IMR-90 (cell line): ENCODE measurements at regions not wholly inside any gene's neighbourhood (a gene's known extent, or its start where the extent isn't known, plus 50 kb on each side); places are given as distances from the start of the nearest gene placed in this dataset.

Experiments
- ATAC-seq: fragments of 200-7000 bp; cut with Tn5 transposase; 2 replicates; pipeline ENCODE4 v1.9.1; 2020; ENCODE audit warnings: low read depth, mild to moderate bottlenecking, moderate library complexity
- BruUV-seq: library from RNA; stranded (reverse); fragments of 400-500 nt; replicated peaks from 2 replicates; lab custom pipeline; 2021; lab: Mats Ljungman, UMichigan
- CTCF ChIA-PET: fragments of 300-600 bp; formaldehyde crosslinking; extraction: SDS; loops from one replicate; lab custom pipeline; 2021; ENCODE audit warnings: antibody characterized with exemption; lab: Yijun Ruan, JAX
- POLR2A ChIA-PET: fragments of 300-600 bp; sonication (Branson Sonifier 250); formaldehyde crosslinking; loops from one replicate; lab custom pipeline; 2022; ENCODE audit warnings: antibody characterized with exemption; ENCODE audit not compliant: unreplicated experiment; lab: Charles Lee
- DNase-seq: peaks from one replicate; pipeline ENCODE4 v3.0.0; 2013
- H2AFZ ChIP-seq: replicated peaks from 2 replicates; pipeline ENCODE3; 2013; ENCODE audit warnings: low read length, mild to moderate bottlenecking; ENCODE audit not compliant: poor library complexity
- H2AK5ac ChIP-seq: 2 replicates; pipeline ENCODE4 v1.6.1; 2013; ENCODE audit warnings: low read depth, low read length, inconsistent platforms
- H2AK9ac ChIP-seq: replicated peaks from 2 replicates; pipeline ENCODE3; 2013; ENCODE audit warnings: mild to moderate bottlenecking, low read depth, low read length, moderate library complexity; ENCODE audit not compliant: poor library complexity
- H2BK120ac ChIP-seq: 2 replicates; pipeline ENCODE4 v1.6.1; 2013; ENCODE audit warnings: low read depth, low read length, inconsistent platforms
- H2BK15ac ChIP-seq: 3 replicates; pipeline ENCODE4 v1.6.1; 2013; ENCODE audit warnings: low read depth, low read length, inconsistent platforms
- H2BK20ac ChIP-seq: 2 replicates; pipeline ENCODE4 v1.6.1; 2013; ENCODE audit warnings: low read depth, mild to moderate bottlenecking, inconsistent platforms, low read length, moderate library complexity
- H2BK5ac ChIP-seq: 2 replicates; pipeline ENCODE4 v1.6.1; 2013; ENCODE audit warnings: mild to moderate bottlenecking, low read depth, low read length, inconsistent platforms; ENCODE audit not compliant: poor library complexity, severe bottlenecking
- H3K14ac ChIP-seq: replicated peaks from 2 replicates; pipeline ENCODE4 v1.6.1; 2013; ENCODE audit warnings: low read depth, low read length, inconsistent platforms
- H3K18ac ChIP-seq: 2 replicates; pipeline ENCODE4 v1.6.1; 2013; ENCODE audit warnings: low read depth, low read length, control low read depth
- H3K23ac ChIP-seq: 2 replicates; pipeline ENCODE4 v1.6.1; 2013; ENCODE audit warnings: low read depth, low read length, inconsistent platforms
- H3K27ac ChIP-seq: 2 replicates; pipeline ENCODE4 v1.5.1; 2013; ENCODE audit warnings: mild to moderate bottlenecking, control low read depth, low read length; ENCODE audit not compliant: insufficient read depth
- H3K27me3 ChIP-seq: 2 replicates; pipeline ENCODE4 v1.6.1; 2013; ENCODE audit warnings: low read length; ENCODE audit not compliant: control insufficient read depth, insufficient read depth
- H3K36me3 ChIP-seq: 2 replicates; pipeline ENCODE4 v1.6.1; 2013; ENCODE audit warnings: low read length, mixed read lengths; ENCODE audit not compliant: control insufficient read depth, insufficient read depth
- H3K4ac ChIP-seq: 2 replicates; pipeline ENCODE4 v1.6.1; 2013; ENCODE audit warnings: low read depth, low read length, inconsistent platforms
- H3K4me1 ChIP-seq: 2 replicates; pipeline ENCODE4 v1.6.1; 2013; ENCODE audit warnings: low read length, mixed read lengths; ENCODE audit not compliant: control insufficient read depth, insufficient read depth
- H3K4me2 ChIP-seq: 2 replicates; pipeline ENCODE4 v1.6.1; 2013; ENCODE audit warnings: low read depth, mild to moderate bottlenecking, control low read depth, low read length, moderate library complexity
- H3K4me3 ChIP-seq: 2 replicates; pipeline ENCODE4 v1.5.1; 2013; ENCODE audit warnings: low read depth, mild to moderate bottlenecking, control low read depth, low read length, moderate library complexity; ENCODE audit not compliant: insufficient read depth
- H3K56ac ChIP-seq: 2 replicates; pipeline ENCODE4 v1.6.1; 2013; ENCODE audit warnings: low read length, inconsistent platforms; ENCODE audit not compliant: insufficient read depth; ENCODE audit errors: extremely low read depth
- H3K79me1 ChIP-seq, 2 experiments: 2 replicates each; pipeline ENCODE4 v1.6.1; 2013; ENCODE audit warnings: low read length in 2 of 2, inconsistent platforms in 1 of 2, low read depth in 1 of 2
- H3K9ac ChIP-seq: 2 replicates; pipeline ENCODE4 v1.6.1; 2013; ENCODE audit warnings: low read depth, low read length, control low read depth
- H3K9me1 ChIP-seq: 2 replicates; pipeline ENCODE4 v1.6.1; 2013; ENCODE audit warnings: low read length, inconsistent platforms; ENCODE audit not compliant: insufficient read depth
- H3K9me3 ChIP-seq: 2 replicates; pipeline ENCODE4 v1.6.1; 2013; ENCODE audit warnings: low read length; ENCODE audit not compliant: control insufficient read depth, insufficient read depth
- H4K20me1 ChIP-seq: 2 replicates; pipeline ENCODE4 v1.6.1; 2013; ENCODE audit warnings: low read length, inconsistent platforms; ENCODE audit not compliant: insufficient read depth
- H4K5ac ChIP-seq: 2 replicates; pipeline ENCODE4 v1.6.1; 2013; ENCODE audit warnings: mild to moderate bottlenecking, low read depth, low read length, control low read depth
- H4K8ac ChIP-seq, 2 experiments: 2 replicates each; pipeline ENCODE4 v1.6.1; 2013; ENCODE audit warnings: low read depth in 2 of 2, low read length in 2 of 2, control low read depth in 1 of 2, inconsistent platforms in 1 of 2
- H4K91ac ChIP-seq: 2 replicates; pipeline ENCODE4 v1.6.1; 2013; ENCODE audit warnings: low read depth, low read length, inconsistent platforms; ENCODE audit not compliant: insufficient read depth
- CEBPB ChIP-seq: IDR thresholded peaks from 2 replicates; pipeline ENCODE4 v1.6.1; 2012; ENCODE audit warnings: low read depth, low read length, improper control_type of control experiment
- CHD1 ChIP-seq: IDR thresholded peaks from 2 replicates; pipeline ENCODE4 v1.6.1; 2012; ENCODE audit warnings: low read depth, low read length, improper control_type of control experiment
- FOS ChIP-seq: fragments of 150-350 bp; IDR thresholded peaks from 2 replicates; pipeline ENCODE4 v1.6.1; 2016; ENCODE audit warnings: low read depth, low read length
- NFE2L2 ChIP-seq: fragments of 150-350 bp; IDR thresholded peaks from 2 replicates; pipeline ENCODE4 v1.6.1; 2016; ENCODE audit warnings: low read depth, mild to moderate bottlenecking, low read length
- POLR2A ChIP-seq: IDR thresholded peaks from 2 replicates; pipeline ENCODE4 v1.6.1; 2012; ENCODE audit warnings: mild to moderate bottlenecking, low read depth, low read length
- RAD21 ChIP-seq: IDR thresholded peaks from 2 replicates; pipeline ENCODE4 v1.6.1; 2012; ENCODE audit warnings: low read length, improper control_type of control experiment
- RCOR1 ChIP-seq: IDR thresholded peaks from 2 replicates; pipeline ENCODE4 v1.6.1; 2012; ENCODE audit warnings: mild to moderate bottlenecking, low read length, improper control_type of control experiment; ENCODE audit not compliant: insufficient replicate concordance
- WGBS, 2 experiments: methylation state at CpG; one replicate each; pipeline versions ENCODE4 v1.1.5 to v1.1.7; 2013; ENCODE audit warnings: missing lambda C conversion rate in 2 of 2; ENCODE audit not compliant: insufficient read length in 1 of 2; ENCODE audit errors: extremely low coverage in 2 of 2; 5-methylcytosine and 5-hydroxymethylcytosine counted together
- dilution Hi-C: fragments of 300-500 bp; cut with HindIII; formaldehyde crosslinking; loops from one replicate; pipeline ENCODE4 v1.14.3; 2018; ENCODE audit warnings: low sequenced_read_pairs; ENCODE audit not compliant: unreplicated experiment
- in situ Hi-C: fragments of 300-500 bp; cut with MboI; formaldehyde crosslinking; loops from 3 replicates; pipeline ENCODE4 v1.14.3; 2019; ENCODE audit warnings: low sequenced_read_pairs, inconsistent platforms, mixed read lengths
- intact Hi-C: fragments of 100-400 bp; cut with micrococcal nuclease; formaldehyde crosslinking; loops from 2 replicates; pipeline ENCODE4 v1.10.0; 2022
- TF ChIP-seq, protein P1 (sequence below): fragments of 150-350 bp; IDR thresholded peaks from 2 replicates; pipeline ENCODE4 v1.6.1; 2017; ENCODE audit warnings: mild to moderate bottlenecking, antibody characterized with exemption, low read length, low read depth
- TF ChIP-seq, protein P2 (sequence below): conservative IDR thresholded peaks from 2 replicates; pipeline ENCODE4 v1.5.1; 2012; ENCODE audit warnings: mild to moderate bottlenecking, low read depth, low read length, improper control_type of control experiment

DNA sequence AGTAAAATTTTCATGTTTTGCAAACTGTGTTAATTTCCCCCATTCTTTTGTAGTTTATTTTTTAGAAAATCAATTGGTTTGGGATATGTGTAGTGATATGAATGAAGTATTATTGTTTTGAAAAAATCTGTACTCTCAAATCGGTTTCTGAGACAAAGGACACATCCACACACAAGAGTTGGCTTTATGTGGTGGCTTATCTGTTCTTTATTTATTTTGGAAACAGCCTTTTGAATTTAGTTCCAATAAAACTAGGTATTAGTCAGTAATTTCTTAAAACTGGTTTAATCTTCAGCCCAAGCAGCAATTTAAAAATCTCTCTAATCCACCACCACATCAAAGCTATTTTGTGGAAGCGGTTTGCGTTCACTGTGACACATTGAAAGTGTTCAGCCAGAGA, 741.5 kb upstream of the GRM7 start:
- no TSS peak for BruUV-seq
- H4K91ac ChIP-seq: no peak overlapping the region
- dilution Hi-C loops (no loop called here), in situ Hi-C loops (no loop called here), intact Hi-C loops (no loop called here)
- no peak overlapping the region for H3K4ac ChIP-seq
- no peaks in the 10 kb centered on the region for H3K27me3 ChIP-seq
- H3K18ac ChIP-seq: no peak overlapping the region
- H3K9me3 ChIP-seq: peaks cover 3% of the 10 kb centered on the region
- H2BK20ac ChIP-seq: no peak overlapping the region
- no peak overlapping the region for H4K8ac ChIP-seq
- no peak overlapping the region for H2BK120ac ChIP-seq
- H2AK9ac ChIP-seq: no peak overlapping the region
- H2BK15ac ChIP-seq: no peak overlapping the region
- WGBS, 2 experiments: no CpG with 5 or more reads among the region's 3 CpGs
- H3K14ac ChIP-seq: no peak overlapping the region
- H3K23ac ChIP-seq: no peak overlapping the region
- H3K56ac ChIP-seq: no peak overlapping the region
- H4K5ac ChIP-seq: no peak overlapping the region
- no peak overlapping the region for H3K9ac ChIP-seq
- no peaks in the 10 kb centered on the region for H3K79me1 ChIP-seq
- H2AK5ac ChIP-seq: no peak overlapping the region
- no peak overlapping the region for H3K27ac ChIP-seq
- DNase-seq (no peak), ATAC-seq (no peak)
- H3K4me1 ChIP-seq: no peaks in the 10 kb centered on the region
- no peak overlapping the region for H2BK5ac ChIP-seq
- no peaks in the 10 kb centered on the region for H4K20me1 ChIP-seq
- TF ChIP-seq RAD21 (no peak), FOS (no peak), NFE2L2 (no peak), RCOR1 (no peak), CHD1 (no peak), CEBPB (no peak), POLR2A (no peak)
- TF ChIP-seq, protein P1, sequence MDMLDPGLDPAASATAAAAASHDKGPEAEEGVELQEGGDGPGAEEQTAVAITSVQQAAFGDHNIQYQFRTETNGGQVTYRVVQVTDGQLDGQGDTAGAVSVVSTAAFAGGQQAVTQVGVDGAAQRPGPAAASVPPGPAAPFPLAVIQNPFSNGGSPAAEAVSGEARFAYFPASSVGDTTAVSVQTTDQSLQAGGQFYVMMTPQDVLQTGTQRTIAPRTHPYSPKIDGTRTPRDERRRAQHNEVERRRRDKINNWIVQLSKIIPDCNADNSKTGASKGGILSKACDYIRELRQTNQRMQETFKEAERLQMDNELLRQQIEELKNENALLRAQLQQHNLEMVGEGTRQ: no peak
- TF ChIP-seq, protein P2, sequence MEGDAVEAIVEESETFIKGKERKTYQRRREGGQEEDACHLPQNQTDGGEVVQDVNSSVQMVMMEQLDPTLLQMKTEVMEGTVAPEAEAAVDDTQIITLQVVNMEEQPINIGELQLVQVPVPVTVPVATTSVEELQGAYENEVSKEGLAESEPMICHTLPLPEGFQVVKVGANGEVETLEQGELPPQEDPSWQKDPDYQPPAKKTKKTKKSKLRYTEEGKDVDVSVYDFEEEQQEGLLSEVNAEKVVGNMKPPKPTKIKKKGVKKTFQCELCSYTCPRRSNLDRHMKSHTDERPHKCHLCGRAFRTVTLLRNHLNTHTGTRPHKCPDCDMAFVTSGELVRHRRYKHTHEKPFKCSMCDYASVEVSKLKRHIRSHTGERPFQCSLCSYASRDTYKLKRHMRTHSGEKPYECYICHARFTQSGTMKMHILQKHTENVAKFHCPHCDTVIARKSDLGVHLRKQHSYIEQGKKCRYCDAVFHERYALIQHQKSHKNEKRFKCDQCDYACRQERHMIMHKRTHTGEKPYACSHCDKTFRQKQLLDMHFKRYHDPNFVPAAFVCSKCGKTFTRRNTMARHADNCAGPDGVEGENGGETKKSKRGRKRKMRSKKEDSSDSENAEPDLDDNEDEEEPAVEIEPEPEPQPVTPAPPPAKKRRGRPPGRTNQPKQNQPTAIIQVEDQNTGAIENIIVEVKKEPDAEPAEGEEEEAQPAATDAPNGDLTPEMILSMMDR: no peak
- ChIA-PET POLR2A (no interaction called here), CTCF (no interaction called here)
- H3K4me2 ChIP-seq: no peak overlapping the region
- no peaks in the 10 kb centered on the region for H3K36me3 ChIP-seq
- H2AFZ ChIP-seq: no peak overlapping the region
- no peaks in the 10 kb centered on the region for H3K9me1 ChIP-seq
- H3K4me3 ChIP-seq: no peak overlapping the region
